Liver (tissue), 3 donors: ENCODE measurements at regions not wholly inside any gene's neighbourhood (a gene's known extent, or its start where the extent isn't known, plus 50 kb on each side); places are given as distances from the start of the nearest gene placed in this dataset.

Experiments
- EGR1 ChIP-seq, 2 donors: IDR thresholded peaks; 2 replicates each; pipeline ENCODE4 v1.6.1; 2016 to 2018; ENCODE audit warnings: antibody characterized with exemption in 2 of 2, low read depth in 2 of 2
- FOXA2 ChIP-seq: IDR thresholded peaks from 2 replicates; pipeline ENCODE4 v1.6.1; 2016; ENCODE audit warnings: antibody characterized with exemption
- GABPA ChIP-seq, 2 donors: IDR thresholded peaks in 1 of 2; conservative IDR thresholded peaks in 1 of 2; 2 replicates each; pipeline ENCODE4 v1.6.1; 2016; ENCODE audit warnings: antibody characterized with exemption in 2 of 2, mild to moderate bottlenecking in 1 of 2, moderate library complexity in 1 of 2
- RAD21 ChIP-seq, 2 donors: IDR thresholded peaks; 2 replicates each; pipeline ENCODE4 v1.6.1; 2016; ENCODE audit warnings: antibody characterized with exemption in 2 of 2, mild to moderate bottlenecking in 2 of 2
- RXRA ChIP-seq, 2 donors: IDR thresholded peaks; 2 replicates each; pipeline ENCODE4 v1.6.1; 2017 to 2018; ENCODE audit warnings: antibody characterized with exemption in 2 of 2, mild to moderate bottlenecking in 1 of 2
- SP1 ChIP-seq: IDR thresholded peaks from 2 replicates; pipeline ENCODE4 v1.6.1; 2018; ENCODE audit warnings: antibody characterized with exemption, mild to moderate bottlenecking
- TAF1 ChIP-seq: conservative IDR thresholded peaks from 2 replicates; pipeline ENCODE4 v1.6.1; 2016; ENCODE audit warnings: antibody characterized with exemption, mild to moderate bottlenecking
- YY1 ChIP-seq: IDR thresholded peaks from 2 replicates; pipeline ENCODE4 v1.6.1; 2016; ENCODE audit warnings: antibody characterized with exemption, mild to moderate bottlenecking
- TF ChIP-seq, protein P1 (sequence below): fragments of 150-350 bp; IDR thresholded peaks from 2 replicates; pipeline ENCODE4 v1.5.1; 2017; ENCODE audit warnings: improper control_type of control experiment, low read depth, low read length; ENCODE audit not compliant: missing input control
- TF ChIP-seq, protein P2 (sequence below): IDR thresholded peaks from 2 replicates; pipeline ENCODE4 v1.6.1; 2016; ENCODE audit warnings: antibody characterized with exemption
- TF ChIP-seq, protein P3 (sequence below): IDR thresholded peaks from 2 replicates; pipeline ENCODE4 v1.6.1; 2016; ENCODE audit warnings: antibody characterized with exemption
- TF ChIP-seq, protein P4 (sequence below): IDR thresholded peaks from 2 replicates; pipeline ENCODE4 v1.6.1; 2016; ENCODE audit warnings: antibody characterized with exemption
- TF ChIP-seq, protein P5 (sequence below): IDR thresholded peaks from 2 replicates; pipeline ENCODE4 v1.6.1; 2016; ENCODE audit warnings: antibody characterized with exemption, mild to moderate bottlenecking
- donor health status: healthy.
- donor health status: healthy.

DNA sequence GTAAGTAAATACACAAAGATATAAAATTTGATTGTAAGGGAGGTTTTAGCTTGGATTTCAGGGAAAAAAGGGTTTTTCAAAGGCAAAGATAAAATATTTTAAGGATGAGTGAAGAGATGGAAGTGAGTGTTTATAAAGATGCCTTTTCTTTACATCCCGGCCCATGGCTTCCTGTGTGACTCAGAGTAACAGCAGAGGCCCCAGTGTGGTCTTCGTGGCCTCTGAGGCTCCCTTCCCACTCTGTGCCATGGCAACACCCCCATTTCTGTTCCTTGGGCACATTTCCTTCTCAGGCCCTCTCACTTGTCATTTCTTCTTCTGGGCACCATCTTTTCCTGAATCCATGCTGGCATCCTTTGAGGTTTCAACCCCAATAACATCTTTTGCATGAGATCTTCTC, 92.6 kb upstream of the TMEM18 start:
- TF ChIP-seq, protein P1, sequence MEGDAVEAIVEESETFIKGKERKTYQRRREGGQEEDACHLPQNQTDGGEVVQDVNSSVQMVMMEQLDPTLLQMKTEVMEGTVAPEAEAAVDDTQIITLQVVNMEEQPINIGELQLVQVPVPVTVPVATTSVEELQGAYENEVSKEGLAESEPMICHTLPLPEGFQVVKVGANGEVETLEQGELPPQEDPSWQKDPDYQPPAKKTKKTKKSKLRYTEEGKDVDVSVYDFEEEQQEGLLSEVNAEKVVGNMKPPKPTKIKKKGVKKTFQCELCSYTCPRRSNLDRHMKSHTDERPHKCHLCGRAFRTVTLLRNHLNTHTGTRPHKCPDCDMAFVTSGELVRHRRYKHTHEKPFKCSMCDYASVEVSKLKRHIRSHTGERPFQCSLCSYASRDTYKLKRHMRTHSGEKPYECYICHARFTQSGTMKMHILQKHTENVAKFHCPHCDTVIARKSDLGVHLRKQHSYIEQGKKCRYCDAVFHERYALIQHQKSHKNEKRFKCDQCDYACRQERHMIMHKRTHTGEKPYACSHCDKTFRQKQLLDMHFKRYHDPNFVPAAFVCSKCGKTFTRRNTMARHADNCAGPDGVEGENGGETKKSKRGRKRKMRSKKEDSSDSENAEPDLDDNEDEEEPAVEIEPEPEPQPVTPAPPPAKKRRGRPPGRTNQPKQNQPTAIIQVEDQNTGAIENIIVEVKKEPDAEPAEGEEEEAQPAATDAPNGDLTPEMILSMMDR = no peak
- TF ChIP-seq, protein P2, sequence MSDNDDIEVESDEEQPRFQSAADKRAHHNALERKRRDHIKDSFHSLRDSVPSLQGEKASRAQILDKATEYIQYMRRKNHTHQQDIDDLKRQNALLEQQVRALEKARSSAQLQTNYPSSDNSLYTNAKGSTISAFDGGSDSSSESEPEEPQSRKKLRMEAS = no peak
- TF ChIP-seq RAD21 (IDR thresholded peaks at IDR 0.05) = no peak
- TF ChIP-seq FOXA2 = no peak
- TF ChIP-seq, protein P3, sequence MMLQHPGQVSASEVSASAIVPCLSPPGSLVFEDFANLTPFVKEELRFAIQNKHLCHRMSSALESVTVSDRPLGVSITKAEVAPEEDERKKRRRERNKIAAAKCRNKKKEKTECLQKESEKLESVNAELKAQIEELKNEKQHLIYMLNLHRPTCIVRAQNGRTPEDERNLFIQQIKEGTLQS = no peak
- no peak for TF ChIP-seq RXRA (IDR thresholded peaks at IDR 0.05)
- TF ChIP-seq, protein P4, sequence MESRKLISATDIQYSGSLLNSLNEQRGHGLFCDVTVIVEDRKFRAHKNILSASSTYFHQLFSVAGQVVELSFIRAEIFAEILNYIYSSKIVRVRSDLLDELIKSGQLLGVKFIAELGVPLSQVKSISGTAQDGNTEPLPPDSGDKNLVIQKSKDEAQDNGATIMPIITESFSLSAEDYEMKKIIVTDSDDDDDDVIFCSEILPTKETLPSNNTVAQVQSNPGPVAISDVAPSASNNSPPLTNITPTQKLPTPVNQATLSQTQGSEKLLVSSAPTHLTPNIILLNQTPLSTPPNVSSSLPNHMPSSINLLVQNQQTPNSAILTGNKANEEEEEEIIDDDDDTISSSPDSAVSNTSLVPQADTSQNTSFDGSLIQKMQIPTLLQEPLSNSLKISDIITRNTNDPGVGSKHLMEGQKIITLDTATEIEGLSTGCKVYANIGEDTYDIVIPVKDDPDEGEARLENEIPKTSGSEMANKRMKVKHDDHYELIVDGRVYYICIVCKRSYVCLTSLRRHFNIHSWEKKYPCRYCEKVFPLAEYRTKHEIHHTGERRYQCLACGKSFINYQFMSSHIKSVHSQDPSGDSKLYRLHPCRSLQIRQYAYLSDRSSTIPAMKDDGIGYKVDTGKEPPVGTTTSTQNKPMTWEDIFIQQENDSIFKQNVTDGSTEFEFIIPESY = no peak
- TF ChIP-seq SP1 = no peak
- TF ChIP-seq TAF1 = no peak
- TF ChIP-seq YY1 = no peak
- TF ChIP-seq, protein P5, sequence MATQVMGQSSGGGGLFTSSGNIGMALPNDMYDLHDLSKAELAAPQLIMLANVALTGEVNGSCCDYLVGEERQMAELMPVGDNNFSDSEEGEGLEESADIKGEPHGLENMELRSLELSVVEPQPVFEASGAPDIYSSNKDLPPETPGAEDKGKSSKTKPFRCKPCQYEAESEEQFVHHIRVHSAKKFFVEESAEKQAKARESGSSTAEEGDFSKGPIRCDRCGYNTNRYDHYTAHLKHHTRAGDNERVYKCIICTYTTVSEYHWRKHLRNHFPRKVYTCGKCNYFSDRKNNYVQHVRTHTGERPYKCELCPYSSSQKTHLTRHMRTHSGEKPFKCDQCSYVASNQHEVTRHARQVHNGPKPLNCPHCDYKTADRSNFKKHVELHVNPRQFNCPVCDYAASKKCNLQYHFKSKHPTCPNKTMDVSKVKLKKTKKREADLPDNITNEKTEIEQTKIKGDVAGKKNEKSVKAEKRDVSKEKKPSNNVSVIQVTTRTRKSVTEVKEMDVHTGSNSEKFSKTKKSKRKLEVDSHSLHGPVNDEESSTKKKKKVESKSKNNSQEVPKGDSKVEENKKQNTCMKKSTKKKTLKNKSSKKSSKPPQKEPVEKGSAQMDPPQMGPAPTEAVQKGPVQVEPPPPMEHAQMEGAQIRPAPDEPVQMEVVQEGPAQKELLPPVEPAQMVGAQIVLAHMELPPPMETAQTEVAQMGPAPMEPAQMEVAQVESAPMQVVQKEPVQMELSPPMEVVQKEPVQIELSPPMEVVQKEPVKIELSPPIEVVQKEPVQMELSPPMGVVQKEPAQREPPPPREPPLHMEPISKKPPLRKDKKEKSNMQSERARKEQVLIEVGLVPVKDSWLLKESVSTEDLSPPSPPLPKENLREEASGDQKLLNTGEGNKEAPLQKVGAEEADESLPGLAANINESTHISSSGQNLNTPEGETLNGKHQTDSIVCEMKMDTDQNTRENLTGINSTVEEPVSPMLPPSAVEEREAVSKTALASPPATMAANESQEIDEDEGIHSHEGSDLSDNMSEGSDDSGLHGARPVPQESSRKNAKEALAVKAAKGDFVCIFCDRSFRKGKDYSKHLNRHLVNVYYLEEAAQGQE = no peak
- TF ChIP-seq GABPA (IDR thresholded peaks at IDR 0.05 in 1 of 2, conservative IDR thresholded peaks at IDR 0.05 in 1 of 2) = no peak
- TF ChIP-seq EGR1 (IDR thresholded peaks at IDR 0.05; ENCODE audit: low read depth in 2 of 2) = no peak
